CD4-positive, alpha-beta T cell (primary cell): ENCODE measurements at regions not wholly inside any gene's neighbourhood (a gene's known extent, or its start where the extent isn't known, plus 50 kb on each side); places are given as distances from the start of the nearest gene placed in this dataset.

Experiments
- ATAC-seq: fragments of 200-7000 bp; cut with Tn5 transposase; one replicate; pipeline ENCODE4 v1.10.0; 2022; ENCODE audit warnings: mild to moderate bottlenecking; ENCODE audit not compliant: poor library complexity
- CTCF ChIA-PET: fragments of 350-600 bp; sonication (Branson Sonifier 250); formaldehyde crosslinking; loops from one replicate; lab custom pipeline; 2021; ENCODE audit warnings: antibody characterized with exemption, inconsistent platforms; lab: Charles Lee
- POLR2A ChIA-PET: fragments of 350-600 bp; sonication (Branson Sonifier 250); formaldehyde crosslinking; loops from one replicate; lab custom pipeline; 2021; ENCODE audit warnings: antibody characterized with exemption, inconsistent platforms; lab: Charles Lee
- DNase-seq, 14 experiments: peaks; one replicate each; pipeline ENCODE4 v3.0.0-alpha.2; 2013 to 2020; ENCODE audit warnings: mixed read lengths in 2 of 14
- H3K27ac ChIP-seq, 2 donors: one replicate each; pipeline versions ENCODE4 v1.5.1 to v1.7.0; 2013; ENCODE audit warnings: low read length in 2 of 2, low read depth in 1 of 2, mild to moderate bottlenecking in 1 of 2
- H3K27me3 ChIP-seq, 2 experiments: 1 replicate in 1 of 2; 2 replicates in 1 of 2; pipeline versions ENCODE4 v1.6.1 to v1.7.0; 2013; ENCODE audit warnings: low read length in 2 of 2, control low read depth in 1 of 2, mild to moderate bottlenecking in 1 of 2, moderate library complexity in 1 of 2; ENCODE audit not compliant: insufficient read depth in 2 of 2, control insufficient read depth in 1 of 2
- H3K36me3 ChIP-seq: one replicate; pipeline ENCODE4 v1.6.1; 2013; ENCODE audit warnings: low read length, control low read depth; ENCODE audit not compliant: insufficient read depth
- H3K4me1 ChIP-seq: one replicate; pipeline ENCODE4 v1.6.1; 2013; ENCODE audit warnings: low read length, control low read depth; ENCODE audit not compliant: insufficient read depth
- H3K4me3 ChIP-seq: one replicate; pipeline ENCODE4 v1.5.1; 2013; ENCODE audit warnings: mild to moderate bottlenecking, low read length, moderate library complexity
- H3K9me3 ChIP-seq, 2 experiments: 1 replicate in 1 of 2; 2 replicates in 1 of 2; pipeline versions ENCODE4 v1.6.1 to v1.7.0; 2013; ENCODE audit warnings: low read length in 2 of 2, mild to moderate bottlenecking in 2 of 2, control low read depth in 1 of 2, moderate library complexity in 1 of 2; ENCODE audit not compliant: control insufficient read depth in 1 of 2, insufficient read depth in 1 of 2
- H3K27ac Mint-ChIP-seq: one replicate; pipeline ENCODE4 v1.8.0; 2020; ENCODE audit warnings: mixed read lengths
- H3K27me3 Mint-ChIP-seq: one replicate; pipeline ENCODE4 v1.8.0; 2021; ENCODE audit warnings: mixed read lengths
- H3K36me3 Mint-ChIP-seq: one replicate; pipeline ENCODE4 v1.8.0; 2021; ENCODE audit warnings: low read depth, mixed read lengths
- H3K4me1 Mint-ChIP-seq: one replicate; pipeline ENCODE4 v1.8.0; 2021; ENCODE audit warnings: low read depth, mixed read lengths
- H3K4me3 Mint-ChIP-seq: one replicate; pipeline ENCODE4 v1.8.0; 2020; ENCODE audit warnings: mild to moderate bottlenecking, mixed read lengths
- H3K9me3 Mint-ChIP-seq: one replicate; pipeline ENCODE4 v1.8.0; 2020; ENCODE audit warnings: mixed read lengths
- CTCF ChIP-seq: fragments of 200-600 bp; IDR thresholded peaks from one replicate; pipeline ENCODE4 v1.8.0; 2022; ENCODE audit warnings: antibody characterized with exemption, mild to moderate bottlenecking
- intact Hi-C, 2 experiments: fragments of 100-400 bp; cut with DNase I in 1 of 2; cut with micrococcal nuclease in 1 of 2; formaldehyde crosslinking; loops; one replicate each; pipeline versions ENCODE4 v1.15.1 to v1.9.0; 2023 to 2025; cut with DNase I, micrococcal nuclease

DNA sequence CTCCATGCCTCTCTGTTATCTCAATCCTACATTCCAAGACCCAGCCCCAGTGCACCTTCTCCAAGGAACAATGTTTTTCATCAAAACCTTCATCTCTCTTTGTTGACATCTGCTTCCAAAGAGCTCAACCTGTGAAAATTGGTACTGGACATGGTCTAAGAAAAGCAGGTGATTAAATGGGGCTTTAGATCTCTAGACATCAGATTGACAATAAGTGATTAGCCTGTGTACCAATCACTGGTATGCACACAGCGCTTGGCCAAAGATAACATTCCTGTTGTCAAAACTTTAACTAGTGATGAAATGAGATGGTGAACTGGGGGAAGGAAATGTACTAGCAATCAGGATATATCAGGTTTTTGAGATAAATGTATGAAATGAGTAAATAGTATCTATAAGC is 183.3 kb downstream of the TDRD15 start:
- intact Hi-C loops = no loop called here
- Mint-ChIP-seq H3K27me3 (no peaks in the 10 kb centered on the region), H3K4me3 (no peak overlapping the region), H3K9me3 (no peaks in the 10 kb centered on the region), H3K36me3 (no peaks in the 10 kb centered on the region), H3K27ac (no peak overlapping the region), H3K4me1 (no peaks in the 10 kb centered on the region)
- CTCF ChIA-PET = no interaction called here
- H3K9me3 ChIP-seq = no peaks in the 10 kb centered on the region
- no peaks in the 10 kb centered on the region for H3K36me3 ChIP-seq
- no peak overlapping the region for H3K27ac ChIP-seq
- DNase-seq = no peak
- TF ChIP-seq CTCF = no peak
- POLR2A ChIA-PET = no interaction called here
- no peaks in the 10 kb centered on the region for H3K27me3 ChIP-seq
- H3K4me1 ChIP-seq = no peaks in the 10 kb centered on the region
- no peak for ATAC-seq
- no peak overlapping the region for H3K4me3 ChIP-seq

GRCh38 chr2:21310493-21310892 is 186.7 kb downstream of the TDRD15 start:
- no peaks in the 10 kb centered on the region for H3K36me3 ChIP-seq
- POLR2A ChIA-PET = no interaction called here
- no peaks in the 10 kb centered on the region for H3K9me3 Mint-ChIP-seq
- H3K4me1 Mint-ChIP-seq = no peaks in the 10 kb centered on the region
- ATAC-seq (no peak), DNase-seq (no peak)
- H3K27me3 ChIP-seq = no peaks in the 10 kb centered on the region
- no peaks in the 10 kb centered on the region for H3K36me3 Mint-ChIP-seq
- no peaks in the 10 kb centered on the region for H3K9me3 ChIP-seq
- CTCF ChIA-PET = no interaction called here
- no peak overlapping the region for H3K27ac Mint-ChIP-seq
- no peaks in the 10 kb centered on the region for H3K27me3 Mint-ChIP-seq
- H3K4me3 Mint-ChIP-seq = no peak overlapping the region
- no peaks in the 10 kb centered on the region for H3K4me1 ChIP-seq
- intact Hi-C loops = loop anchor here in 1 of 2 experiments (5.0 kb wide), 1 partner anchor 648 kb away; no protein-coding TSS in a partner anchor
- no peak overlapping the region for H3K27ac ChIP-seq
- no peak for TF ChIP-seq CTCF
- no peak overlapping the region for H3K4me3 ChIP-seq

DNA sequence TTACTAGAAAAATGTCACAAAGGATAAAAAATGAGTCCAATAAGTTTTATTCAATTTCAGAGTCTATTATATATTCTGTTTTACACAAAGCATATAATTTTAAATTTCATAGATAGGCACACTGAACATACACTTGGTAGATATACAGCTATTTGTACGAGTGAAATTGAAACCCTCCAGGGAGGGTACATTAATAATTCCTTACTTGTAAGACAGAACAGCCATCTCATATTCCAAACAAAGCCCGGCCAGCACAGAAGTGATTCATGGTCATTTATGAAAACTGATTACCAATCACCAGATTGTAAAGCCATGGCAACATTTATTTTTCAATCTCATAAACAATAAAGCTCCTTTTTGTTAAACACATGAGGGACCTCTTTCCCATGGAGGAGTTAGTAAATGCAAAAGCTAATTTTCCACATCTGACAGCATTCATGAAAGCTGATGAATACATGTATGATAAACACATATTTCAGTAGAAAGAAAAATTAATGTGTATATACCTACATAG is 190.6 kb downstream of the TDRD15 start:
- Histone ChIP-seq H3K36me3 (no peaks in the 10 kb centered on the region), H3K27me3 (no peaks in the 10 kb centered on the region), H3K9me3 (no peaks in the 10 kb centered on the region), H3K4me1 (no peaks in the 10 kb centered on the region), H3K27ac (no peak overlapping the region), H3K4me3 (no peak overlapping the region)
- Mint-ChIP-seq H3K4me1 (no peaks in the 10 kb centered on the region), H3K4me3 (no peak overlapping the region), H3K27ac (no peak overlapping the region), H3K9me3 (no peaks in the 10 kb centered on the region), H3K36me3 (no peaks in the 10 kb centered on the region), H3K27me3 (no peaks in the 10 kb centered on the region)
- DNase-seq (no peak), ATAC-seq (no peak)
- intact Hi-C loops = loop anchor here in 1 of 2 experiments (5.0 kb wide), 1 partner anchor 652 kb away; no protein-coding TSS in a partner anchor
- no peak for TF ChIP-seq CTCF
- ChIA-PET POLR2A (no interaction called here), CTCF (interaction anchor here (0.8 kb wide), 1 partner anchor 13 kb away, joined by 3 read pairs; no protein-coding TSS in a partner anchor)
